Peyer's patch (tissue), 4 donors: ENCODE measurements at regions not wholly inside any gene's neighbourhood (a gene's known extent, or its start where the extent isn't known, plus 50 kb on each side); places are given as distances from the start of the nearest gene placed in this dataset.

Experiments
- POLR2A ChIP-seq, 2 donors: fragments of 450-650 bp; IDR thresholded peaks; one replicate each; pipeline ENCODE4 v1.5.1; 2017; ENCODE audit warnings: antibody characterized with exemption in 2 of 2, mild to moderate bottlenecking in 2 of 2, moderate library complexity in 2 of 2
- TF ChIP-seq, protein P1 (sequence below), 6 experiments: fragments of 450-650 bp in 4 of 6; fragments of 200-600 bp in 2 of 6; sonication (generic) in 1 of 6; IDR thresholded peaks; one replicate each; pipeline ENCODE4 v1.5.1; 2017 to 2019; ENCODE audit warnings: antibody characterized with exemption in 6 of 6, mild to moderate bottlenecking in 3 of 6, moderate library complexity in 1 of 6

- TF ChIP-seq, protein P1, sequence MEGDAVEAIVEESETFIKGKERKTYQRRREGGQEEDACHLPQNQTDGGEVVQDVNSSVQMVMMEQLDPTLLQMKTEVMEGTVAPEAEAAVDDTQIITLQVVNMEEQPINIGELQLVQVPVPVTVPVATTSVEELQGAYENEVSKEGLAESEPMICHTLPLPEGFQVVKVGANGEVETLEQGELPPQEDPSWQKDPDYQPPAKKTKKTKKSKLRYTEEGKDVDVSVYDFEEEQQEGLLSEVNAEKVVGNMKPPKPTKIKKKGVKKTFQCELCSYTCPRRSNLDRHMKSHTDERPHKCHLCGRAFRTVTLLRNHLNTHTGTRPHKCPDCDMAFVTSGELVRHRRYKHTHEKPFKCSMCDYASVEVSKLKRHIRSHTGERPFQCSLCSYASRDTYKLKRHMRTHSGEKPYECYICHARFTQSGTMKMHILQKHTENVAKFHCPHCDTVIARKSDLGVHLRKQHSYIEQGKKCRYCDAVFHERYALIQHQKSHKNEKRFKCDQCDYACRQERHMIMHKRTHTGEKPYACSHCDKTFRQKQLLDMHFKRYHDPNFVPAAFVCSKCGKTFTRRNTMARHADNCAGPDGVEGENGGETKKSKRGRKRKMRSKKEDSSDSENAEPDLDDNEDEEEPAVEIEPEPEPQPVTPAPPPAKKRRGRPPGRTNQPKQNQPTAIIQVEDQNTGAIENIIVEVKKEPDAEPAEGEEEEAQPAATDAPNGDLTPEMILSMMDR (IDR thresholded peaks at IDR 0.05), result no peak
- no peak for TF ChIP-seq POLR2A (IDR thresholded peaks at IDR 0.05)
Measured at GRCh38 chr2:235257590-235257989, 236.3 kb upstream of the AGAP1 start.
